Astrocyte of the spinal cord (primary cell): ENCODE measurements at regions not wholly inside any gene's neighbourhood (a gene's known extent, or its start where the extent isn't known, plus 50 kb on each side); places are given as distances from the start of the nearest gene placed in this dataset.
"Not testable (repeated sequence)": the region's sequence is repeated elsewhere in the genome, so short reads cannot be mapped to it uniquely, and the experiment has no call there.

ENCODE experiments used
- DNase-seq: peaks from one replicate; pipeline ENCODE4 v3.0.0; 2011; ENCODE audit warnings: low read depth, low spot score
- H3K4me3 ChIP-seq: 2 replicates; pipeline ENCODE4 v1.5.1; 2011; ENCODE audit warnings: low read depth, mild to moderate bottlenecking, low read length, moderate library complexity
- CTCF ChIP-seq: IDR thresholded peaks from 2 replicates; pipeline ENCODE4 v1.5.1; 2012; ENCODE audit warnings: low read depth, mild to moderate bottlenecking, low read length, inconsistent platforms
- in situ Hi-C: cut with HindIII; loops from 2 replicates; pipeline ENCODE4 v1.10.0; 2017; ENCODE audit warnings: low sequenced_read_pairs

DNA sequence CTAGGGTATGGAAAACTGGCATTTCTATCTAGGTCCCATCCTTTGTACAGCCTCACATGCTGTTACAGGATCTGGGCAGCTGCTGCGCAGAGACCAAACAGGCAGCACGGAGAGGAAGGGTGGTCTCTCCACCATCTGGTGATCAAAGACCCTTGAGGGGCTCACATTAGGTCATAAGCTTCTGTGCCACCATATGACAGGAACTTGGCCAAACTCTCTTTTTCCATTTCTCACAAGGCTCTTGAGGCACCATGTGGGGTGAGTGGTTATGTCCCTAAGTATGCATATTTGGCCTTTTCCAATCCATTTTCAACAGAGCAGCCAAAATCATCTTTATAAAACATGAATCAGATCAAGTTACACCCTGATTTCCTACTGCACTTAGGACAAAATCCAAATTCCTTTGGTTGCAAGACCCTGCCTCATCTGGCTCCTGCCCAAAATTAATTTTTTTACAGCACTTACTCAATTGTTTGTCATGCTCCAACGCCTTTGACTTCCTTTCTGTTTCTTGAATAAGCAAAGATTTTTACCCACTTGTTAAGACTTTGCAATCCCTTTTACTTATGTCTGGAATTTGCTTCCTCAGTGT is 730.0 kb downstream of the MAT2B start:
- H3K4me3 ChIP-seq = no peak overlapping the region
- in situ Hi-C loops = no loop called here
- DNase-seq = peak; percentile 90
- no peak for TF ChIP-seq CTCF

DNA sequence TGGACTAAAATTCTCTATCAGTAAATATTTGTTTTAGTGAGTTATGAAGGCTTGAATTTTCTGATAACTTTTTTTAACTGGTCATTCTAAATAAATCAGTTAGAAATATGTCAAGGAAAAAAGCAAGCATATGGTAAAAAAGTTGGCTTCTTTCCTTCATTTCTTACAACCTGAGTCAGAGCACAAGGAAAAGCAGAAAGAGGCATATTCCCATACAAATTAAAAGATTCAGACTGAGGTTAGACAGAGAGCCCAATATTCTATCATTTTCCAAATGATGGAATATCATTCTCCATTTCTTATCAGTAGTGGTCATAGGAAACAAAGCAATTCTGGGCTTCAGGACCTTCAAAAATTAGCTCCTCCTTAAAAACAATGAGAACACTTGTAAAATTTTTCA is 732.1 kb downstream of the MAT2B start:
- H3K4me3 ChIP-seq = no peak overlapping the region
- TF ChIP-seq CTCF = no peak
- DNase-seq = peak; percentile 6
- in situ Hi-C loops = no loop called here

- DNase-seq, in situ Hi-C loops: not testable (repeated sequence)
Observed at GRCh38 chr5:164251781-164252180, 746.4 kb downstream of the MAT2B start.

GRCh38 chr5:164253764-164254163 is 748.3 kb downstream of the MAT2B start:
- H3K4me3 ChIP-seq = no peak overlapping the region
- no peak for TF ChIP-seq CTCF
- in situ Hi-C loops = no loop called here
- no peak for DNase-seq

More at GRCh38 chr5:164251781-164252180, 746.4 kb downstream of the MAT2B start:
- not testable (repeated sequence) for H3K4me3 ChIP-seq

GRCh38 chr5:164255598-164256213 is 750.3 kb downstream of the MAT2B start:
- TF ChIP-seq CTCF = no peak
- DNase-seq = no peak
- in situ Hi-C loops = no loop called here
- no peak overlapping the region for H3K4me3 ChIP-seq

- DNase-seq = no peak
- H3K4me3 ChIP-seq = no peak overlapping the region
- in situ Hi-C loops = no loop called here
- TF ChIP-seq CTCF = no peak
Observed at GRCh38 chr5:164256351-164256750, 750.9 kb downstream of the MAT2B start.

- no peak for DNase-seq
- no peak overlapping the region for H3K4me3 ChIP-seq
- in situ Hi-C loops = no loop called here
- no peak for TF ChIP-seq CTCF
Observed at GRCh38 chr5:164256954-164257353, 751.5 kb downstream of the MAT2B start.
